ENCODE measurements at regions not wholly inside any gene's neighbourhood (a gene's known extent, or its start where the extent isn't known, plus 50 kb on each side); places are given as distances from the start of the nearest gene placed in this dataset.
"Not testable (repeated sequence)": the region's sequence is repeated elsewhere in the genome, so short reads cannot be mapped to it uniquely, and the experiment has no call there.

DNA sequence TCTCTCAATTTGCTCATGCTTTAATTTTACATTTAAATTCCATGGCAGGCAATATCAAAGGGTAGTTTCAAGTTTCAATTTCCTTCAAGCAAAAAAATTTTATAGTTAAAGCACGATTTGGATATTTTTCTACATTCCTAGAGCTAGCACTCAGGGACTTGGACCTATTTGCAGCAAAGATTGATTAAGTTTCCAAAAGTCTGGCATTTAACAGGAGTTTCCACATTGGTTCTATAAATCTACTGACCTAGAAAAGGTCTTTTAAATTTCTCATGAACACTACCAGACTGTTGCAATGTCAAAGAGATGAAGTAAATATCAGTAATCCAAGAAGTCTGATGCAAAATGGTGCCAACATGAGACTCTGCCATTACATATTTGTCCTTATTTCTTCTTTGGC, 253.7 kb upstream of the LINC00305 start:
- H3K4me3 ChIP-seq (ENCODE audit: low read depth, low read length) = no peak overlapping the region
- no peaks in the 10 kb centered on the region for H3K36me3 ChIP-seq (ENCODE audit: control insufficient read depth, insufficient read depth, low read length)
- no peaks in the 10 kb centered on the region for H3K4me1 ChIP-seq (ENCODE audit: control insufficient read depth, insufficient read depth, low read length)
- no peaks in the 10 kb centered on the region for H3K27me3 ChIP-seq (ENCODE audit: control insufficient read depth, insufficient read depth, low read length)
- no peak overlapping the region for H3K9ac ChIP-seq (ENCODE audit: low read length)
- H3K9me3 ChIP-seq (ENCODE audit: control insufficient read depth, insufficient read depth, low read depth, low read length) = no peaks in the 10 kb centered on the region
- H3K27ac ChIP-seq (ENCODE audit: low read depth, low read length) = no peak overlapping the region

DNA sequence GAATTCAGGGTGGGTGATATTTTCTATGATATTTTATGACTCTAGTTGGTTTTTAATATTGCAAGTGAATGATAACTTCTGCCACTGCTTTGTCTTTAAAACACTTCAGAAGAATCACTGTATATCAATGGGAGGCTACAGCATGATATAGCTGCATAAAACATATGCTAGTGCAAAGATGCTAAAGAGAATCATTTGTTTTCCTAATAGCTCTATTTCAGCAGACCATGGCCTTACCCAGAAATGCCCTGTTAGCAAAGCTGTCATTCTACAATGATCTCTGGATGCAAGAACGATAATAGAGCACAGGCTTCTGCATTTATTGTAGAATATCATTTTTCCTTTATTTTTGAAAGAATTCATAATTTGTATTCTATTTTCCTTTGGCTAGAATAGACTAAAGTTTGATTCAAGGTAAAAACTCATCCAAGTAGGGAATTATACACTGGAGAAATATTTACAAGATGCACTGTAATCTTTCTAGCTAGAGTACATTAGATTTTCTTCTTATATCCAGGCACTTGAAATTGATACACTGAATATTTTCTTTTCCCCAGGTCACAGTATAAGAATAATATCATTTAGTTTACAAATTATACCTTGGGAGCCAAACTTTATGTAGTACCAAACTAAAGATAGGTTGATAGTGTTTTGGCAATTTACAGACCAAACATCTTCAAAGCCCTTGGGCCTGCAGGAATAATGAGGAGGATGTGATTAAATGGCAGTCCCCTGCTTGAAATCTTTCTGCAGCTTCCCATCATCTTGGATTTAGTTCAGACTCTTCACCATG, 252.6 kb upstream of the LINC00305 start:
- H3K27ac ChIP-seq (ENCODE audit: low read depth, low read length) = no peak overlapping the region
- no peaks in the 10 kb centered on the region for H3K27me3 ChIP-seq (ENCODE audit: control insufficient read depth, insufficient read depth, low read length)
- no peak overlapping the region for H3K4me3 ChIP-seq (ENCODE audit: low read depth, low read length)
- H3K4me1 ChIP-seq (ENCODE audit: control insufficient read depth, insufficient read depth, low read length) = no peaks in the 10 kb centered on the region
- H3K36me3 ChIP-seq (ENCODE audit: control insufficient read depth, insufficient read depth, low read length) = no peaks in the 10 kb centered on the region
- H3K9me3 ChIP-seq (ENCODE audit: control insufficient read depth, insufficient read depth, low read depth, low read length) = no peaks in the 10 kb centered on the region
- H3K9ac ChIP-seq (ENCODE audit: low read length) = no peak overlapping the region

GRCh38 chr18:64399566-64399965, 250.7 kb upstream of the LINC00305 start:
- H3K27ac ChIP-seq (ENCODE audit: low read depth, low read length) = no peak overlapping the region
- no peaks in the 10 kb centered on the region for H3K36me3 ChIP-seq (ENCODE audit: control insufficient read depth, insufficient read depth, low read length)
- H3K4me3 ChIP-seq (ENCODE audit: low read depth, low read length) = no peak overlapping the region
- no peaks in the 10 kb centered on the region for H3K27me3 ChIP-seq (ENCODE audit: control insufficient read depth, insufficient read depth, low read length)
- no peak overlapping the region for H3K9ac ChIP-seq (ENCODE audit: low read length)
- H3K4me1 ChIP-seq (ENCODE audit: control insufficient read depth, insufficient read depth, low read length) = no peaks in the 10 kb centered on the region
- H3K9me3 ChIP-seq (ENCODE audit: control insufficient read depth, insufficient read depth, low read depth, low read length) = no peaks in the 10 kb centered on the region

DNA sequence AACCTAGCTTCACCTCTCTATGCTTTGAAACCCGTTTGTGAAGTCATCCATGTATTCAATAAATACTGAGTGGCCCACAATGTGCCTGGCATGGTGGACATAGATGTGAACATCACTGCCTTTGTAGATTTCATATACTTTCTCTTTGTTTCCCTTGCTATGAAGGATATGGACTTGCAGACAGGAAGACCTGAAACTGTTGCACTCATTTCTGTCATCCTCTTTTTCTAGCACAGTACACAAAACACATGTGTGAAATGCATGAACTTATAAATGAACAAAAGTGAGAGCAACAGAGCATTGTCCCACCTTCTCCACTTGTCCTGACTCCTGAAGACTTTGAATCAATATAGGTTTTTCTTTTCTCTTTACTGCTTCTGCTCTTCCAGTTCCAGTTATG, 249.4 kb upstream of the LINC00305 start:
- no peak overlapping the region for H3K4me3 ChIP-seq (ENCODE audit: low read depth, low read length)
- H3K9ac ChIP-seq (ENCODE audit: low read length) = no peak overlapping the region
- H3K9me3 ChIP-seq (ENCODE audit: control insufficient read depth, insufficient read depth, low read depth, low read length) = no peaks in the 10 kb centered on the region
- no peaks in the 10 kb centered on the region for H3K36me3 ChIP-seq (ENCODE audit: control insufficient read depth, insufficient read depth, low read length)
- no peaks in the 10 kb centered on the region for H3K4me1 ChIP-seq (ENCODE audit: control insufficient read depth, insufficient read depth, low read length)
- no peak overlapping the region for H3K27ac ChIP-seq (ENCODE audit: low read depth, low read length)
- H3K27me3 ChIP-seq (ENCODE audit: control insufficient read depth, insufficient read depth, low read length) = no peaks in the 10 kb centered on the region

GRCh38 chr18:64392202-64392601, 243.3 kb upstream of the LINC00305 start:
- no peak overlapping the region for H3K27ac ChIP-seq (ENCODE audit: low read depth, low read length)
- no peak overlapping the region for H3K4me3 ChIP-seq (ENCODE audit: low read depth, low read length)
- H3K27me3 ChIP-seq (ENCODE audit: control insufficient read depth, insufficient read depth, low read length) = no peaks in the 10 kb centered on the region
- no peak overlapping the region for H3K9ac ChIP-seq (ENCODE audit: low read length)
- no peaks in the 10 kb centered on the region for H3K36me3 ChIP-seq (ENCODE audit: control insufficient read depth, insufficient read depth, low read length)
- no peaks in the 10 kb centered on the region for H3K9me3 ChIP-seq (ENCODE audit: control insufficient read depth, insufficient read depth, low read depth, low read length)
- peaks cover 3% of the 10 kb centered on the region; the same call in 1 of the 2 replicates for H3K4me1 ChIP-seq (ENCODE audit: control insufficient read depth, insufficient read depth, low read length)

- H3K9ac ChIP-seq (ENCODE audit: low read length) = no peak overlapping the region
- H3K27me3 ChIP-seq (ENCODE audit: control insufficient read depth, insufficient read depth, low read length) = no peaks in the 10 kb centered on the region
- no peak overlapping the region for H3K4me3 ChIP-seq (ENCODE audit: low read depth, low read length)
- H3K9me3 ChIP-seq (ENCODE audit: control insufficient read depth, insufficient read depth, low read depth, low read length) = no peaks in the 10 kb centered on the region
- H3K27ac ChIP-seq (ENCODE audit: low read depth, low read length) = no peak overlapping the region
- H3K4me1 ChIP-seq (ENCODE audit: control insufficient read depth, insufficient read depth, low read length) = no peaks in the 10 kb centered on the region
- no peaks in the 10 kb centered on the region for H3K36me3 ChIP-seq (ENCODE audit: control insufficient read depth, insufficient read depth, low read length)
These were observed 235.2 kb upstream of the LINC00305 start for GRCh38 chr18:64384101-64384500.

DNA sequence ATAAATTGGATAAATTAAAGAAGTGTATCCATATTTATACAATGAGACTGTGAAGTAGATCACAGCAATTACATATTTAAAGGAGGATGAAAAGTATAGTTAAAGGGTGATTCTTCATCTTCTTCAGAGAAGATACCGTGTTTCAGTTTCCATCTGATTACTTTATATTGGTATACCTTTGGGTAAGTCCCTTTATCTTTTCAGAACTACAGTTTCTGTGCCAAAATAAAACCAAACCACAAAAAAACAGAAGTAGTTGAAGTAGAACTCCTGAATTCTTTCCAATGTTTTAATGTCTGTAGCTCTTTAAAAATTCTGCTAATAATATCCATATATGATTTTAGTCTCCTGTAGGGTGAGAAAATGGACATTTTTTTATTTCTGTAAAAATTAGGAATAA, 231.2 kb upstream of the LINC00305 start:
- peaks cover 2% of the 10 kb centered on the region; the same call in 1 of the 2 replicates for H3K9me3 ChIP-seq (ENCODE audit: control insufficient read depth, insufficient read depth, low read depth, low read length)
- no peak overlapping the region for H3K9ac ChIP-seq (ENCODE audit: low read length)
- H3K27ac ChIP-seq (ENCODE audit: low read depth, low read length) = no peak overlapping the region
- no peaks in the 10 kb centered on the region for H3K36me3 ChIP-seq (ENCODE audit: control insufficient read depth, insufficient read depth, low read length)
- no peaks in the 10 kb centered on the region for H3K4me1 ChIP-seq (ENCODE audit: control insufficient read depth, insufficient read depth, low read length)
- no peaks in the 10 kb centered on the region for H3K27me3 ChIP-seq (ENCODE audit: control insufficient read depth, insufficient read depth, low read length)
- no peak overlapping the region for H3K4me3 ChIP-seq (ENCODE audit: low read depth, low read length)

DNA sequence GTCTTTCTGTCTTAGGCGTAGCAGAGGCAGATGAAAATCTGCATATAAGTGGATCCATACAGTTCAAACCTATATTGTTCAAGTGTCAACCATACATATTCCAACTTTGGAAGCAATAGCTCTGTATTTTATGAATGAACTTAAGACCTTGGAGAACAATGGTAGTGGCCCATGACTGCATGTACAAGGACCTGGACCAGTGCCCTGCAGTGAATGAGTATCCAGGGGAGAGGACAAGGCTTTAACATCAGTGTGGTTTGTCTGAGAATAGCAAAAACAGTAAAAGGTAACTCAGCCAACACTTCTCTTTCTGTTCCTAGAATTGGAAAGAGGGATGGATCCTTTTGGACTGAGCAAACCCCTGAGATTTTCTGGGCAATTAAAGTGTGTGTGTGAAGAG, 230.8 kb upstream of the LINC00305 start:
- Histone ChIP-seq H3K27me3 (ENCODE audit: control insufficient read depth, insufficient read depth, low read length) (no peaks in the 10 kb centered on the region), H3K9ac (ENCODE audit: low read length) (no peak overlapping the region), H3K27ac (ENCODE audit: low read depth, low read length) (no peak overlapping the region)

DNA sequence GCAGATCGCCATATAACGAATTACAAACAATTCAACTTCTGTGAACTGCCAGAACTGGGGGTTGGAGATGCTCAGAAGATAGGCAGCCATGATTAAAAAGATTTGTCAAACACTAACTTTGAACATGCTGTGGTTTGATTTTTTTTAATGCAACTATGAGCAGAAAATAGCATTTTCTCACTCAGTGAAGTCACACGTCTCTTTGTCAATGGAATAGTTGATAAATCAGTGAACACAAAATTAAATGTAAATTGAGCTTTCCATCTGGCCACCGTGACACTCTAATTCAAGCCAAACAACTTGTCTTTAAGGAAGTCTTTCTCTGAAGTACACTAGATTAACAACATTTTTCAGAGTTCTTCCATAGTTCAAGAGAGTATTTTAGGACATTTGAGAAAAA, 228.6 kb upstream of the LINC00305 start:
- no peaks in the 10 kb centered on the region for H3K4me1 ChIP-seq (ENCODE audit: control insufficient read depth, insufficient read depth, low read length)
- H3K4me3 ChIP-seq (ENCODE audit: low read depth, low read length) = no peak overlapping the region
- H3K27ac ChIP-seq (ENCODE audit: low read depth, low read length) = no peak overlapping the region
- H3K9ac ChIP-seq (ENCODE audit: low read length) = no peak overlapping the region
- no peaks in the 10 kb centered on the region for H3K27me3 ChIP-seq (ENCODE audit: control insufficient read depth, insufficient read depth, low read length)
- peaks cover 2% of the 10 kb centered on the region; the same call in 1 of the 2 replicates for H3K9me3 ChIP-seq (ENCODE audit: control insufficient read depth, insufficient read depth, low read depth, low read length)
- no peaks in the 10 kb centered on the region for H3K36me3 ChIP-seq (ENCODE audit: control insufficient read depth, insufficient read depth, low read length)

More for the DNA sequence above, 230.8 kb upstream of the LINC00305 start:
- Histone ChIP-seq H3K9me3 (ENCODE audit: control insufficient read depth, insufficient read depth, low read depth, low read length) (peaks cover 2% of the 10 kb centered on the region; the same call in 1 of the 2 replicates), H3K4me3 (ENCODE audit: low read depth, low read length) (no peak overlapping the region), H3K36me3 (ENCODE audit: control insufficient read depth, insufficient read depth, low read length) (no peaks in the 10 kb centered on the region), H3K4me1 (ENCODE audit: control insufficient read depth, insufficient read depth, low read length) (no peaks in the 10 kb centered on the region)

- Histone ChIP-seq H3K9ac (ENCODE audit: low read length) (no peak overlapping the region), H3K4me3 (ENCODE audit: low read depth, low read length) (no peak overlapping the region), H3K4me1 (ENCODE audit: control insufficient read depth, insufficient read depth, low read length) (no peaks in the 10 kb centered on the region), H3K27ac (ENCODE audit: low read depth, low read length) (no peak overlapping the region), H3K9me3 (ENCODE audit: control insufficient read depth, insufficient read depth, low read depth, low read length) (peaks cover 2% of the 10 kb centered on the region; the same call in 1 of the 2 replicates), H3K27me3 (ENCODE audit: control insufficient read depth, insufficient read depth, low read length) (no peaks in the 10 kb centered on the region), H3K36me3 (ENCODE audit: control insufficient read depth, insufficient read depth, low read length) (no peaks in the 10 kb centered on the region)
These were observed 224.0 kb upstream of the LINC00305 start for GRCh38 chr18:64372850-64373249.

DNA sequence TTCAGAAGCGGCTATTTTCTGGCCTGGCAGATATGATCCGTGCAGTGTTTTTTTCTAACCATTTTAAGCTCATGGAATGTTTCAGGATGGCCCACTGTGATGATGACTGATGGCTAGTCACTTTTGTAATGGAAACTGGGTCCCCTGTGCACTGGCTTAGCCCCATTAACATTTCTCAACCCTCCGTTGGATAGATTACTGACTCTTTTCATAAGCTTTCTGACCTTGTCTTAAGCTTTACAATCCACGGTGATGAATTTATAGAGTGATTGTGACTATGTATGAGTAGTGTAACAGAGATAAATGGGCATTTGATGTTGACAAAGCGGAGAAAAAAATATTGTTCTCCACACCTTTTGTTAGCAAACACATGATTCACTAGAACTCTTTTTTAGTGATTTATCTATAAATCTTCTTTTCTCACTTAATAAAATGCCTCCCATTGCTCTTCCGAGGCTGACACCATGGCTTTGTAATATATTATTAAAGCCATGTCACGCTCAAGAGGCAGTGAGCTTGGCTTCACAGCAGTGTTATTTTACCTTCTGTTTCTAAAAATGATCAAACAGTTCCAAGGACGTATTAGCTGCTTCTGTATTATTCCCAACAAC, 221.0 kb upstream of the LINC00305 start:
- H3K9me3 ChIP-seq (ENCODE audit: control insufficient read depth, insufficient read depth, low read depth, low read length); H3K36me3 ChIP-seq (ENCODE audit: control insufficient read depth, insufficient read depth, low read length); H3K27ac ChIP-seq (ENCODE audit: low read depth, low read length); H3K4me3 ChIP-seq (ENCODE audit: low read depth, low read length); H3K9ac ChIP-seq (ENCODE audit: low read length); H3K27me3 ChIP-seq (ENCODE audit: control insufficient read depth, insufficient read depth, low read length); H3K4me1 ChIP-seq (ENCODE audit: control insufficient read depth, insufficient read depth, low read length): not testable (repeated sequence)

Measured in HUES6 (cell line).